Neural progenitor cell (in vitro differentiated cells): ENCODE measurements at regions not wholly inside any gene's neighbourhood (a gene's known extent, or its start where the extent isn't known, plus 50 kb on each side); places are given as distances from the start of the nearest gene placed in this dataset.
A peak's percentile ranks its signal among the peaks of the same experiment; 100 is the strongest.

ENCODE experiments used
- DNase-seq: peaks from one replicate; pipeline ENCODE4 v3.0.0-alpha.2; 2016; ENCODE audit warnings: low spot score
- H2AFZ ChIP-seq: fragments of 200-600 bp; sonication (generic); replicated peaks from 2 replicates; pipeline ENCODE4 v1.6.1; 2016; ENCODE audit warnings: antibody characterized with exemption
- H3F3A ChIP-seq: fragments of 200-600 bp; sonication (generic); 2 replicates; pipeline ENCODE4 v1.6.1; 2016; ENCODE audit warnings: antibody characterized with exemption, low read depth
- H3K27ac ChIP-seq: fragments of 200-600 bp; sonication (generic); 2 replicates; pipeline ENCODE4 v1.5.1; 2016; ENCODE audit warnings: mild to moderate bottlenecking
- H3K27me3 ChIP-seq: fragments of 200-600 bp; sonication (generic); 2 replicates; pipeline ENCODE4 v1.6.1; 2016; ENCODE audit warnings: mild to moderate bottlenecking, moderate library complexity
- H3K36me3 ChIP-seq: fragments of 200-600 bp; sonication (generic); 2 replicates; pipeline ENCODE4 v1.5.1; 2016
- H3K4me1 ChIP-seq: fragments of 200-600 bp; sonication (generic); 2 replicates; pipeline ENCODE4 v1.6.1; 2016; ENCODE audit warnings: mixed run types
- H3K4me2 ChIP-seq: fragments of 200-600 bp; sonication (generic); 2 replicates; pipeline ENCODE4 v1.6.1; 2016
- H3K4me3 ChIP-seq: fragments of 200-600 bp; sonication (generic); 2 replicates; pipeline ENCODE4 v1.5.1; 2016
- H3K79me2 ChIP-seq: fragments of 200-600 bp; sonication (generic); 2 replicates; pipeline ENCODE4 v1.6.1; 2016; ENCODE audit warnings: low read depth
- H3K9ac ChIP-seq: fragments of 200-600 bp; sonication (generic); 2 replicates; pipeline ENCODE4 v1.6.1; 2016
- H3K9me3 ChIP-seq: fragments of 200-600 bp; sonication (generic); 2 replicates; pipeline ENCODE4 v1.5.1; 2016; ENCODE audit warnings: low read depth
- H4K20me1 ChIP-seq: fragments of 200-600 bp; sonication (generic); 2 replicates; pipeline ENCODE4 v1.6.1; 2016; ENCODE audit warnings: low read depth
- H3K27ac Mint-ChIP-seq: 3 replicates; pipeline ENCODE4 v1.8.0; 2021; ENCODE audit warnings: mixed read lengths
- H3K27me3 Mint-ChIP-seq: 2 replicates; pipeline ENCODE4 v1.8.0; 2022; ENCODE audit warnings: low read depth, mild to moderate bottlenecking, inconsistent platforms, moderate library complexity, mixed read lengths; ENCODE audit not compliant: insufficient read depth
- H3K36me3 Mint-ChIP-seq: 3 replicates; pipeline ENCODE4 v1.8.0; 2021; ENCODE audit warnings: mixed read lengths
- H3K4me1 Mint-ChIP-seq: 3 replicates; pipeline ENCODE4 v1.8.0; 2021; ENCODE audit warnings: mixed read lengths
- H3K4me3 Mint-ChIP-seq: 3 replicates; pipeline ENCODE4 v1.8.0; 2021; ENCODE audit warnings: mild to moderate bottlenecking, moderate library complexity, mixed read lengths
- H3K9me3 Mint-ChIP-seq: 3 replicates; pipeline ENCODE4 v1.8.0; 2020; ENCODE audit warnings: mixed read lengths
- CTCF ChIP-seq: fragments of 200-600 bp; sonication (generic); IDR thresholded peaks from 2 replicates; pipeline ENCODE4 v1.5.1; 2017; ENCODE audit warnings: antibody characterized with exemption, mild to moderate bottlenecking
- EZH2 ChIP-seq: fragments of 200-600 bp; sonication (generic); IDR thresholded peaks from 2 replicates; pipeline ENCODE4 v1.6.1; 2017; ENCODE audit warnings: antibody characterized with exemption, mild to moderate bottlenecking, moderate library complexity
- EZH2phosphoT487 ChIP-seq: fragments of 200-600 bp; sonication (generic); IDR thresholded peaks from 2 replicates; pipeline ENCODE4 v1.6.1; 2017; ENCODE audit warnings: antibody characterized with exemption

GRCh38 chr2:60119778-60120177 is 433.7 kb downstream of the BCL11A start:
- Mint-ChIP-seq H3K9me3 (peaks cover 41% of the 10 kb centered on the region), H3K36me3 (peaks cover 2% of the 10 kb centered on the region), H3K27me3 (peaks cover 6% of the 10 kb centered on the region), H3K4me3 (no peak overlapping the region), H3K27ac (no peak overlapping the region), H3K4me1 (peaks cover 3% of the 10 kb centered on the region)
- no peak overlapping the region for H2AFZ ChIP-seq
- H3K79me2 ChIP-seq, result no peaks in the 10 kb centered on the region
- H4K20me1 ChIP-seq, result no peaks in the 10 kb centered on the region
- no peaks in the 10 kb centered on the region for H3K36me3 ChIP-seq
- peak; percentile 14 for TF ChIP-seq CTCF
- TF ChIP-seq EZH2, result no peak
- no peak overlapping the region for H3K4me2 ChIP-seq
- no peaks in the 10 kb centered on the region for H3F3A ChIP-seq
- peaks cover 16% of the 10 kb centered on the region for H3K9me3 ChIP-seq
- no peak overlapping the region for H3K4me3 ChIP-seq
- DNase-seq, result no peak
- no peaks in the 10 kb centered on the region for H3K4me1 ChIP-seq
- no peak overlapping the region for H3K9ac ChIP-seq
- H3K27me3 ChIP-seq, result peaks cover 6% of the 10 kb centered on the region
- H3K27ac ChIP-seq, result no peak overlapping the region

DNA sequence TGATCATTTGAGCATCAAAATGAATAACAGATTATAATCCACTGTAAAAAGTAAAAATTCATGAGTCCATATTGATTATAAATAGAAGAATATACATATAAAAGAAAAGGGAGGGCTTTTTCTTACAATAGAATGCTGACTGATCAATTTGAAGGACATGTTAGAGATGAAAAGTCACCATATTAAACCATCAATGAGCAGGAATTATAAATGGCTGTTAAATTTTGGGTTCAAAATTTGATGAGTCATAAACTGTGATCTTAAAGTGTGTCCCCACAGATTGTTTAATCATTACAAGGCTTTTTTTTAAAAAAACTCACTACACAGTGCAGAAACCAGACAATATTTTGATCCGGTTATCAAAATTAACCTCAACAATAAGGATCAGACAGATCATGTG is 434.5 kb downstream of the BCL11A start:
- Histone ChIP-seq H3K4me1 (no peaks in the 10 kb centered on the region), H4K20me1 (no peaks in the 10 kb centered on the region), H3K4me3 (no peak overlapping the region), H2AFZ (no peak overlapping the region), H3K9ac (no peak overlapping the region), H3K36me3 (no peaks in the 10 kb centered on the region), H3K9me3 (peaks cover 16% of the 10 kb centered on the region), H3K27me3 (peaks cover 4% of the 10 kb centered on the region), H3K79me2 (no peaks in the 10 kb centered on the region), H3K27ac (no peak overlapping the region), H3F3A (no peaks in the 10 kb centered on the region), H3K4me2 (no peak overlapping the region)
- no peak overlapping the region for H3K4me3 Mint-ChIP-seq
- no peaks in the 10 kb centered on the region for H3K4me1 Mint-ChIP-seq
- H3K27me3 Mint-ChIP-seq, result peaks cover 3% of the 10 kb centered on the region
- no peak for TF ChIP-seq EZH2phosphoT487
- no peak for TF ChIP-seq CTCF
- TF ChIP-seq EZH2, result no peak
- H3K27ac Mint-ChIP-seq, result no peak overlapping the region
- H3K9me3 Mint-ChIP-seq, result peaks cover 47% of the 10 kb centered on the region
- no peak for DNase-seq
- peaks cover 2% of the 10 kb centered on the region for H3K36me3 Mint-ChIP-seq

DNA sequence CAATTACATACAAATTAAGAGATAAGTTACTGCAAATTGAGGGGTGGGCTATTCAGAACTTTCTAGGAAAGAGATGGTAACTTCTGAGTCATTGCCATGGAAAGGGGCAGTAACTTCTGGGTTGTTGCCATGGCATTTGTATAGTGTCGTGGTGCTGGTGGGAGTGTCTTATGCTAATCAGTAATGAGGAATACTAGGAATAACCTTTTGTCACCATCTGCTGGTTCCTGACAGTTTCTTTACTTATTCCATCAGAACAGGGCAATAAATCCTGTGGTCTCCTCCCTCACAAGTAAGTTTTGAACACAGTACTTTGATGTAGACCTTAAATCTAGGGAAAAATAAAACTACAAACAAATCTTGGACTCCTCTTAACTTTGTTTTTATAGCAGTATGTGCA is 435.4 kb downstream of the BCL11A start:
- Histone ChIP-seq H3K27me3 (no peaks in the 10 kb centered on the region), H3K4me1 (no peaks in the 10 kb centered on the region), H3F3A (no peaks in the 10 kb centered on the region), H3K9ac (no peak overlapping the region), H3K36me3 (no peaks in the 10 kb centered on the region), H3K79me2 (no peaks in the 10 kb centered on the region), H3K9me3 (peaks cover 16% of the 10 kb centered on the region), H3K27ac (no peak overlapping the region), H2AFZ (no peak overlapping the region), H3K4me2 (no peak overlapping the region), H4K20me1 (no peaks in the 10 kb centered on the region), H3K4me3 (no peak overlapping the region)
- TF ChIP-seq EZH2phosphoT487, result no peak
- no peak for TF ChIP-seq CTCF
- TF ChIP-seq EZH2, result no peak
- no peak overlapping the region for H3K4me3 Mint-ChIP-seq
- DNase-seq, result no peak
- peaks cover 2% of the 10 kb centered on the region for H3K36me3 Mint-ChIP-seq
- H3K4me1 Mint-ChIP-seq, result no peaks in the 10 kb centered on the region
- no peak overlapping the region for H3K27ac Mint-ChIP-seq
- H3K27me3 Mint-ChIP-seq, result peaks cover 3% of the 10 kb centered on the region
- H3K9me3 Mint-ChIP-seq, result peaks cover 45% of the 10 kb centered on the region
